ENCODE measurements at regions not wholly inside any gene's neighbourhood (a gene's known extent, or its start where the extent isn't known, plus 50 kb on each side); places are given as distances from the start of the nearest gene placed in this dataset.
A peak's percentile ranks its signal among the peaks of the same experiment; 100 is the strongest.
"Not testable (repeated sequence)": the region's sequence is repeated elsewhere in the genome, so short reads cannot be mapped to it uniquely, and the experiment has no call there.

GRCh38 chr7:149598721-149599308, 101.2 kb upstream of the ZNF746 start:
- Mint-ChIP-seq H3K27me3 (no peaks in the 10 kb centered on the region), H3K27ac (peak overlapping the region; percentile 70 to 91), H3K36me3 (peaks cover 21% of the 10 kb centered on the region), H3K9me3 (no peaks in the 10 kb centered on the region), H3K4me1 (ENCODE audit: low read depth in 2 of 2) (peaks cover 32 to 42% of the 10 kb centered on the region in 2 donors), H3K4me3 (peak overlapping the region; percentile 72)
- ATAC-seq (no peak), DNase-seq (ENCODE audit: low spot score) (no peak)

- not testable (repeated sequence) for H3K9me3 Mint-ChIP-seq; H3K27ac Mint-ChIP-seq; H3K4me3 Mint-ChIP-seq; ATAC-seq; H3K27me3 Mint-ChIP-seq; DNase-seq (ENCODE audit: low spot score)
- Mint-ChIP-seq H3K4me1 (ENCODE audit: low read depth in 2 of 2) (peaks cover 32 to 44% of the 10 kb centered on the region in 2 donors), H3K36me3 (peaks cover 21% of the 10 kb centered on the region)
Measured at GRCh38 chr7:149597789-149598188, 100.2 kb upstream of the ZNF746 start.

GRCh38 chr7:149595541-149595940, 97.9 kb upstream of the ZNF746 start:
- H3K36me3 Mint-ChIP-seq, result peaks cover 16% of the 10 kb centered on the region
- H3K27ac Mint-ChIP-seq, result no peak overlapping the region
- no peaks in the 10 kb centered on the region for H3K9me3 Mint-ChIP-seq
- DNase-seq (ENCODE audit: low spot score) (no peak), ATAC-seq (no peak)
- H3K27me3 Mint-ChIP-seq, result no peaks in the 10 kb centered on the region
- peaks cover 27 to 33% of the 10 kb centered on the region in 2 donors for H3K4me1 Mint-ChIP-seq (ENCODE audit: low read depth in 2 of 2)
- no peak overlapping the region for H3K4me3 Mint-ChIP-seq

DNA sequence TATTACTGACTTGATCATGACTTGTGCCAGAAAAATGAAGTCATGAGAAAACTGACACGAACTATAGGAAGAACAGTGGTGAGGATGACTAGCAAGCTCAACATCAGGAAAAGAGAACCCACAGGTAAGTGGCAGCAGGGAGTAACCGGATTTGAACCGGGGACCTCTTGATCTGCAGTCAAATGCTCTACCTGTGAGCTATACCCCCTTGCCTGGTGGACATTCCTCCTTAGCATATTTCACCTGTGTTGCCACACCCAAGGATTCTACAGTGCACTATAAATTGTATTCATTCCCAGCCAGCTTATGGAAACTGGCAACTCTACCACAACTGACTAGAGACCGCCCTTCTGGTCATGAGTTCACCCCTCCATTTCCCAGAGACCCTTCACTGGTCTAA, 97.5 kb upstream of the ZNF746 start:
- ATAC-seq (no peak), DNase-seq (ENCODE audit: low spot score) (no peak)
- no peaks in the 10 kb centered on the region for H3K9me3 Mint-ChIP-seq
- peaks cover 22 to 35% of the 10 kb centered on the region in 2 donors for H3K4me1 Mint-ChIP-seq (ENCODE audit: low read depth in 2 of 2)
- peak overlapping the region in 1 of 2 donors; percentile 3 for H3K27ac Mint-ChIP-seq
- H3K4me3 Mint-ChIP-seq, result no peak overlapping the region
- H3K36me3 Mint-ChIP-seq, result peaks cover 20% of the 10 kb centered on the region
- no peaks in the 10 kb centered on the region for H3K27me3 Mint-ChIP-seq

DNA sequence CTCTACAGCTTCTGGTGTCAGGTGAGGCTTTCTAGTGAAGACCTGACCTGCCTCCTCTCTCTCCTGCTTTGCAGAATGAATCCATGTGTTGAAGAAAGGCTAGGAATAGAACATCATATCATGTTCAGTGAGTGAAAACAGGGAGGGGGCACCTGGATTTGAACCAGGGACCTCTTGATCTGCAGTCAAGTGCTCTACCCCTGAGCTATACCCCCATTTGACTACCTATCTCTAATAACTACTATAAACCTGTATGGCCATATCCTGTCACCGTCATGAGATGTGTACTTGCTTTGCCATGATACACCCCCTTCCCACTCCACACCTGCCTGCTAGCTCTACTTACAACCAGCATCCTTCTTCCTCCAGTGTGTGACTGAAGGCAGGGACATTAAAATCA, 91.3 kb upstream of the ZNF746 start:
- Mint-ChIP-seq H3K36me3 (peaks cover 12% of the 10 kb centered on the region), H3K4me1 (ENCODE audit: low read depth in 2 of 2) (peaks cover 5 to 14% of the 10 kb centered on the region in 2 donors)
- ATAC-seq, result no peak

GRCh38 chr7:149586646-149587645, 89.3 kb upstream of the ZNF746 start:
- Mint-ChIP-seq H3K9me3 (no peaks in the 10 kb centered on the region), H3K36me3 (peaks cover 27% of the 10 kb centered on the region), H3K4me3 (no peak overlapping the region), H3K27me3 (no peaks in the 10 kb centered on the region), H3K4me1 (ENCODE audit: low read depth in 2 of 2) (peaks cover 14 to 20% of the 10 kb centered on the region in 2 donors), H3K27ac (no peak overlapping the region)
- DNase-seq (ENCODE audit: low spot score) (no peak), ATAC-seq (no peak)

More for the DNA sequence above, 91.3 kb upstream of the ZNF746 start:
- no peaks in the 10 kb centered on the region for H3K27me3 Mint-ChIP-seq
- no peak for DNase-seq (ENCODE audit: low spot score)
- H3K9me3 Mint-ChIP-seq, result no peaks in the 10 kb centered on the region
- no peak overlapping the region for H3K4me3 Mint-ChIP-seq
- H3K27ac Mint-ChIP-seq, result peak overlapping the region in 1 of 2 donors; percentile 38

- Mint-ChIP-seq H3K27ac (no peak overlapping the region), H3K4me3 (no peak overlapping the region), H3K27me3 (no peaks in the 10 kb centered on the region), H3K4me1 (ENCODE audit: low read depth in 2 of 2) (peaks cover 25 to 27% of the 10 kb centered on the region in 2 donors), H3K9me3 (no peaks in the 10 kb centered on the region), H3K36me3 (peaks cover 19% of the 10 kb centered on the region)
- ATAC-seq (no peak), DNase-seq (ENCODE audit: low spot score) (no peak)
Measured at GRCh38 chr7:149584530-149584929, 86.9 kb upstream of the ZNF746 start.

DNA sequence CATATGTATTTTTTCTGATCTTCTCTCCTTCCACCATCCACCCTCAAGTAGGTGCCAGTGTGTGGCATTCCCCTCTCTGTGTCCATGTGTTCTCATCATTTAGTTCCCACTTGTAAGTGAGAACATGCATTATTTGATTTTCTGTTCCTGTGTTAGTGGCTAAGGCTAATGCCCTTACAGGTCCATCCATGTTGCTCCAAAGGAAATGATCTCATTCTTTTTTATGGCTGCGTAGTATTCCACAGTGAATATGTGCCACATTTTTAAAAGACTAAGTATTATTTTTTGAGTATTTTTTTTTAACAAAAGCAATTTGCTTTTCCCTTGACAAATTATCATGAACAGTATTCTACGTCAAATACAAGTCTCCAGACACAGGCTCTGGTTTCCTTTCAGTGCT, 86.4 kb upstream of the ZNF746 start:
- no peak overlapping the region for H3K4me3 Mint-ChIP-seq
- ATAC-seq, result no peak
- DNase-seq (ENCODE audit: low spot score), result no peak
- peaks cover 25 to 27% of the 10 kb centered on the region in 2 donors for H3K4me1 Mint-ChIP-seq (ENCODE audit: low read depth in 2 of 2)
- H3K27ac Mint-ChIP-seq, result peak overlapping the region; percentile 11 to 88
- peaks cover 19% of the 10 kb centered on the region for H3K36me3 Mint-ChIP-seq
- H3K9me3 Mint-ChIP-seq, result no peaks in the 10 kb centered on the region
- no peaks in the 10 kb centered on the region for H3K27me3 Mint-ChIP-seq

- DNase-seq (ENCODE audit: low spot score) (no peak), ATAC-seq (no peak)
- H3K27ac Mint-ChIP-seq, result peak overlapping the region; percentile 64 to 88
- peaks cover 33% of the 10 kb centered on the region for H3K36me3 Mint-ChIP-seq
- H3K4me1 Mint-ChIP-seq (ENCODE audit: low read depth in 2 of 2), result peaks cover 22 to 27% of the 10 kb centered on the region in 2 donors
- peak overlapping the region; percentile 61 for H3K4me3 Mint-ChIP-seq
- H3K9me3 Mint-ChIP-seq, result peaks cover 10% of the 10 kb centered on the region
- H3K27me3 Mint-ChIP-seq, result no peaks in the 10 kb centered on the region
Measured at GRCh38 chr7:149580328-149580727, 82.7 kb upstream of the ZNF746 start.

DNA sequence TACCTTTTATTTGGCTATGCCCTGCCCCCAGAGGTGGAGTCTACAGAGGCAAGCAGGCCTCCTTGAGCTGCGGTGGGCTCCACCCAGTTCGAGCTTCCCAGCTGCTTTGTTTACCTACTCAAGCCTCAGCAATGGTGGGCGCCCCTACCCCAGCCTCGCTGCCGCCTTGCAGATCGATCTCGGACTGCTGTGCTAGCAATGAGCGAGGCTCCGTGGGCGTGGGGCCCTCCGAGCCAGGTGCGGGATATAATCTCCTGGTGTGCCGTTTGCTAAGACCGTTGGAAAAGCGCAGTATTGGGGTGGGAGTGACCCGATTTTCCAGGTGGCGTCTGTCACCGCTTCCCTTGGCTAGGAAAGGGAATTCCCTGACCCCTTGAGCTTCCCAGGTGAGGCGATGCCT, 81.8 kb upstream of the ZNF746 start:
- Mint-ChIP-seq H3K36me3 (peaks cover 33% of the 10 kb centered on the region), H3K4me1 (ENCODE audit: low read depth in 2 of 2) (peaks cover 22 to 27% of the 10 kb centered on the region in 2 donors), H3K9me3 (peaks cover 11% of the 10 kb centered on the region)
- not testable (repeated sequence) for H3K4me3 Mint-ChIP-seq; H3K27ac Mint-ChIP-seq; DNase-seq (ENCODE audit: low spot score); ATAC-seq; H3K27me3 Mint-ChIP-seq

- ATAC-seq; H3K4me3 Mint-ChIP-seq; H3K27me3 Mint-ChIP-seq; H3K27ac Mint-ChIP-seq; DNase-seq (ENCODE audit: low spot score): not testable (repeated sequence)
- Mint-ChIP-seq H3K4me1 (ENCODE audit: low read depth in 2 of 2) (peaks cover 6 to 10% of the 10 kb centered on the region in 2 donors), H3K9me3 (peaks cover 18% of the 10 kb centered on the region), H3K36me3 (peaks cover 33% of the 10 kb centered on the region)
Measured at GRCh38 chr7:149574428-149574827, 76.8 kb upstream of the ZNF746 start.

DNA sequence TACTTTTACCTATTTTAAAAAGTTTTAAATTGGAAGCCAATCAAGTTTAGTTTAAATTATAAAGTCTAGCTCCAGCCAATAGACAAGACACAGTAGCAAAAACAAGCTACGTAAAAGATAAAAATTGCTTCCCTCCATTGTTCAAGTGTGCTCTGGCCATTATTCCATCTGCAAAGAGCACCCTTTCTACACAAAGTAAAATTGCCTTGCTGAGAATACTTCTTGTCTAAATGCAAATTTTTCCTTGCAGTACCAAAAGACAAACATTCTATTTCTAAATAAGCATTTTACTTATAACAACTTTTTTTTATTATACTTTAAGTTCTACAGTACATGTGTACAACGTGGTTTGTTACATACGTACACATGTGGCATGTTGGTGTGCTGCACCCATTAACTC, 75.9 kb upstream of the ZNF746 start:
- H3K9me3 Mint-ChIP-seq, result peaks cover 17% of the 10 kb centered on the region
- H3K27ac Mint-ChIP-seq, result no peak overlapping the region
- H3K27me3 Mint-ChIP-seq, result no peaks in the 10 kb centered on the region
- DNase-seq (ENCODE audit: low spot score), result no peak
- peaks cover 6 to 10% of the 10 kb centered on the region in 2 donors for H3K4me1 Mint-ChIP-seq (ENCODE audit: low read depth in 2 of 2)
- H3K4me3 Mint-ChIP-seq, result no peak overlapping the region
- ATAC-seq, result no peak
- H3K36me3 Mint-ChIP-seq, result peaks cover 35% of the 10 kb centered on the region

DNA sequence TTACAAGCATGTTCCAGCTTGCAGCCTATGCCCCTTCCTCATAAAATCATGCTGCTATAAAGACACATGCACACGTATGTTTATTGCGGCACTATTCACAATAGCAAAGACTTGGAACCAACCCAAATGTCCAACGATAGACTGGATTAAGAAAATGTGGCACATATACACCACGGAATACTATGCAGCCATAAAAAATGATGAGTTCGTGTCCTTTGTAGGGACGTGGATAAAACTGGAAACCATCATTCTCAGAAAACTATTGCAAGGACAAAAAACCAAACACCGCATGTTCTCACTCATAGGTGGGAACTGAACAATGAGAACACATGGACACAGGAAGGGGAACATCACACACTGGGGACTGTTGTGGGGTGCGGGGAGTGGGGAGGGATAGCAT, 75.3 kb upstream of the ZNF746 start:
- H3K27me3 Mint-ChIP-seq; ATAC-seq; H3K4me3 Mint-ChIP-seq; DNase-seq (ENCODE audit: low spot score); H3K27ac Mint-ChIP-seq: not testable (repeated sequence)
- H3K4me1 Mint-ChIP-seq (ENCODE audit: low read depth in 2 of 2), result peaks cover 6 to 10% of the 10 kb centered on the region in 2 donors
- H3K36me3 Mint-ChIP-seq, result peaks cover 29% of the 10 kb centered on the region
- peaks cover 14% of the 10 kb centered on the region for H3K9me3 Mint-ChIP-seq

- H3K27ac Mint-ChIP-seq, result no peak overlapping the region
- H3K27me3 Mint-ChIP-seq, result no peaks in the 10 kb centered on the region
- DNase-seq (ENCODE audit: low spot score), result no peak
- H3K4me3 Mint-ChIP-seq, result no peak overlapping the region
- H3K4me1 Mint-ChIP-seq (ENCODE audit: low read depth in 2 of 2), result peaks cover 16 to 18% of the 10 kb centered on the region in 2 donors
- ATAC-seq, result no peak
- peaks cover 10% of the 10 kb centered on the region for H3K9me3 Mint-ChIP-seq
- peaks cover 23% of the 10 kb centered on the region for H3K36me3 Mint-ChIP-seq
Measured at GRCh38 chr7:149570784-149571183, 73.2 kb upstream of the ZNF746 start.

All from natural killer cell treated with Interleukin-12 subunit alpha and Interleukin-12 subunit beta and Interleukin-15 and Interleukin-18, amount 100 ng/mL, for 72 hours (primary cell).